HepG2 (cell line): ENCODE measurements at regions not wholly inside any gene's neighbourhood (a gene's known extent, or its start where the extent isn't known, plus 50 kb on each side); places are given as distances from the start of the nearest gene placed in this dataset.

Source experiments
- ATAC-seq: fragments of 200-7000 bp; cut with Tn5 transposase; 3 replicates; pipeline ENCODE4 v1.9.1; 2020; ENCODE audit warnings: mild to moderate bottlenecking, moderate library complexity
- BruUV-seq: library from RNA; stranded (reverse); fragments of 400-500 nt; replicated peaks from 2 replicates; lab custom pipeline; 2021; lab: Mats Ljungman, UMichigan
- CTCF ChIA-PET: fragments of 300-600 bp; formaldehyde crosslinking; extraction: SDS; loops from one replicate; lab custom pipeline; 2021; ENCODE audit warnings: low total read pairs, inconsistent platforms, low intra/inter-chr PET ratio; lab: Yijun Ruan, JAX
- POLR2A ChIA-PET: fragments of 350-600 bp; sonication (Branson Sonifier 250); formaldehyde crosslinking; loops from one replicate; lab custom pipeline; 2020; ENCODE audit warnings: antibody characterized with exemption, inconsistent platforms; lab: Yijun Ruan, JAX
- DNase-seq: peaks from one replicate; pipeline ENCODE4 v3.0.0-alpha.2; 2015; ENCODE audit warnings: low spot score
- FAIRE-seq: peaks from 3 replicates; lab custom pipeline; 2011; peaks lifted over from hg19 to GRCh38; lab: Jason Lieb, UNC
- H2AFZ ChIP-seq: one replicate; pipeline ENCODE4 v1.6.1; 2011; ENCODE audit warnings: low read length, inconsistent platforms
- H3K27ac ChIP-seq: fragments of 300-600 bp; 3 replicates; pipeline ENCODE4 v1.8.0; 2011; ENCODE audit warnings: mixed run types, mild to moderate bottlenecking, mixed read lengths, low read length, inconsistent platforms; ENCODE audit not compliant: insufficient read depth; ENCODE audit errors: extremely low read length
- H3K27me3 ChIP-seq, 2 experiments: fragments of 200-600 bp in 1 of 2; 2 replicates in 1 of 2; 3 replicates in 1 of 2; pipeline versions ENCODE4 v1.6.0 to v1.8.0; 2011; ENCODE audit warnings: low read length in 2 of 2, mild to moderate bottlenecking in 2 of 2, moderate library complexity in 2 of 2, inconsistent platforms in 1 of 2; ENCODE audit not compliant: insufficient read depth in 2 of 2, control insufficient read depth in 1 of 2
- H3K36me3 ChIP-seq, 2 experiments: fragments of 200-600 bp in 1 of 2; replicated peaks in 1 of 2; 2 replicates in 1 of 2; 3 replicates in 1 of 2; pipeline versions ENCODE4 v1.5.1 to v1.8.0; 2011; ENCODE audit warnings: low read length in 2 of 2, inconsistent platforms in 1 of 2; ENCODE audit not compliant: insufficient read depth in 2 of 2, control insufficient read depth in 1 of 2
- H3K4me1 ChIP-seq: 2 replicates; pipeline ENCODE4 v1.5.1; 2012; ENCODE audit warnings: low read length, inconsistent platforms; ENCODE audit not compliant: insufficient read depth
- H3K4me2 ChIP-seq: 2 replicates; pipeline ENCODE4 v1.6.0; 2011; ENCODE audit warnings: low read depth, low read length, inconsistent platforms
- H3K4me3 ChIP-seq, 3 experiments: fragments of 200-600 bp in 1 of 3; sonication (generic), shearing (Covaris generic) in 1 of 3; replicated peaks in 1 of 3; 2 replicates each; pipeline ENCODE4 v1.5.1; 2011 to 2016; ENCODE audit warnings: low read length in 3 of 3, inconsistent platforms in 2 of 3, low read depth in 2 of 3, mild to moderate bottlenecking in 2 of 3, control low read depth in 1 of 3, mixed read lengths in 1 of 3; ENCODE audit not compliant: insufficient read depth in 1 of 3
- H3K79me2 ChIP-seq: one replicate; pipeline ENCODE4 v1.6.1; 2011; ENCODE audit warnings: low read length, inconsistent platforms; ENCODE audit not compliant: insufficient read depth
- H3K9ac ChIP-seq: 2 replicates; pipeline ENCODE4 v1.6.0; 2011; ENCODE audit warnings: mild to moderate bottlenecking, low read depth, low read length, inconsistent platforms; ENCODE audit not compliant: insufficient read depth
- H3K9me3 ChIP-seq: 2 replicates; pipeline ENCODE4 v1.5.1; 2012; ENCODE audit warnings: mild to moderate bottlenecking, low read length
- H4K20me1 ChIP-seq: 2 replicates; pipeline ENCODE4 v1.6.0; 2011; ENCODE audit warnings: inconsistent platforms, mild to moderate bottlenecking, low read length, moderate library complexity; ENCODE audit not compliant: insufficient read depth
- HOXA3 ChIP-seq: sonication (generic); formaldehyde crosslinking; IDR thresholded peaks from 2 replicates; pipeline ENCODE4 v1.5.0; 2020; ENCODE audit warnings: missing genetic modification reagents
- KLF15 ChIP-seq: sonication (generic); formaldehyde crosslinking; IDR thresholded peaks from 2 replicates; pipeline ENCODE4 v1.8.1; 2023; ENCODE audit warnings: borderline replicate concordance, mild to moderate bottlenecking, inconsistent platforms, missing genetic modification reagents, mixed read lengths
- NFYB ChIP-seq: sonication (generic); formaldehyde crosslinking; IDR thresholded peaks from 2 replicates; pipeline ENCODE4 v1.4.0; 2020; ENCODE audit warnings: missing genetic modification reagents
- PRMT3 ChIP-seq: sonication (generic); formaldehyde crosslinking; IDR thresholded peaks from 2 replicates; pipeline ENCODE4 v1.8.1; 2022; ENCODE audit warnings: low read depth, mild to moderate bottlenecking, moderate library complexity, missing genetic modification reagents, borderline replicate concordance
- TBL1XR1 ChIP-seq: fragments of 150-350 bp; IDR thresholded peaks from 2 replicates; pipeline ENCODE4 v1.6.1; 2014; ENCODE audit warnings: borderline replicate concordance, low read length; ENCODE audit not compliant: partially characterized antibody
- ZEB1 ChIP-seq: IDR thresholded peaks from 2 replicates; pipeline ENCODE4 v1.6.1; 2012; ENCODE audit warnings: mild to moderate bottlenecking, low read depth, inconsistent platforms; ENCODE audit not compliant: insufficient replicate concordance
- ZNF180 ChIP-seq: sonication (generic); formaldehyde crosslinking; IDR thresholded peaks from 2 replicates; pipeline ENCODE4 v1.4.0; 2020; ENCODE audit warnings: low read depth, missing genetic modification reagents, borderline replicate concordance
- ZNF549 ChIP-seq: sonication (generic); formaldehyde crosslinking; IDR thresholded peaks from 2 replicates; pipeline ENCODE4 v1.5.0; 2020; ENCODE audit warnings: missing genetic modification reagents
- ZNF737 ChIP-seq: sonication (generic); formaldehyde crosslinking; IDR thresholded peaks from 2 replicates; pipeline ENCODE4 v1.5.0; 2020; ENCODE audit warnings: missing genetic modification reagents, mild to moderate bottlenecking, borderline replicate concordance
- ZNF788 ChIP-seq: sonication (generic); formaldehyde crosslinking; IDR thresholded peaks from 2 replicates; pipeline ENCODE4 v1.5.0; 2020; ENCODE audit warnings: mild to moderate bottlenecking, missing genetic modification reagents, borderline replicate concordance
- WGBS: methylation state at CpG from one replicate; pipeline ENCODE4 v1.1.6; 2017; ENCODE audit warnings: low lambda C conversion rate; 5-methylcytosine and 5-hydroxymethylcytosine counted together
- in situ Hi-C: cut with HindIII; loops from 2 replicates; pipeline ENCODE4 v1.10.0; 2017; ENCODE audit warnings: low pct_unique_long_range_greater_than_20kb; ENCODE audit not compliant: extremely low pct_ligation_motif_present
- intact Hi-C: fragments of 100-400 bp; cut with micrococcal nuclease; formaldehyde crosslinking; loops from one replicate; pipeline ENCODE4 v1.10.0; 2022; ENCODE audit not compliant: unreplicated experiment
- TF ChIP-seq, protein P1 (sequence below): sonication (generic); formaldehyde crosslinking; IDR thresholded peaks from 2 replicates; pipeline ENCODE4 v1.4.0; 2020; ENCODE audit warnings: mild to moderate bottlenecking, missing genetic modification reagents
- TF ChIP-seq, protein P2 (sequence below): sonication (generic); formaldehyde crosslinking; IDR thresholded peaks from 2 replicates; pipeline ENCODE4 v1.4.0; 2020; ENCODE audit warnings: missing genetic modification reagents
- TF ChIP-seq, protein P3 (sequence below): sonication (generic); formaldehyde crosslinking; IDR thresholded peaks from 2 replicates; pipeline ENCODE4 v1.5.0; 2020; ENCODE audit warnings: missing genetic modification reagents

DNA sequence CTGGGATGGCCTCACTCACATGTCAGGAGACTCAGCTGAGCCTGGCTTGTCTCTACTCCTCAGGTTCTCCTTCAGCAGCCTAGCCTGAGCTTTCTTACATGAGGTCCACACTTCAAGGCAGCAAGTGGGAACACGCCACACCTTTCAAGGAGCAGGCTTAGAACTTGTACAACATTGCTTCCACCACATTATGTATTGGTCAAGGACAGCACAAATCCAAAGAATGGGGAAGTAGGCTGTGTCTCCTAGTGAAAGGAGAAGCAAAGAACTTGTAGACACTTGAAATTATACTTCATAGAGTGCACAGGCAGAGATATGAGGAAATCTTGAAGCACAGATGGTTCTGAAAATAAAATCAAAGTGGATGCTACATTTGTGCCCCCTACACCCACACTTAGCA, 120.9 kb upstream of the NOCT start:
- no TSS peak for BruUV-seq
- in situ Hi-C loops (no loop called here), intact Hi-C loops (no loop called here)
- DNase-seq (no peak), ATAC-seq (no peak), FAIRE-seq (no peak)
- Histone ChIP-seq H3K4me1 (no peaks in the 10 kb centered on the region), H3K36me3 (no peaks in the 10 kb centered on the region), H3K27ac (no peak overlapping the region), H2AFZ (no peak overlapping the region), H3K79me2 (no peaks in the 10 kb centered on the region), H3K9ac (no peak overlapping the region), H3K4me2 (no peak overlapping the region), H3K4me3 (no peak overlapping the region), H3K27me3 (no peaks in the 10 kb centered on the region), H3K9me3 (no peaks in the 10 kb centered on the region), H4K20me1 (no peaks in the 10 kb centered on the region)
- CTCF ChIA-PET: no interaction called here
- TF ChIP-seq ZNF737 (CRISPR knock-in tag) (no peak), TBL1XR1 (no peak), HOXA3 (CRISPR knock-in tag) (no peak), KLF15 (CRISPR knock-in tag) (no peak), PRMT3 (no peak), ZNF788 (CRISPR knock-in tag) (no peak), ZNF549 (CRISPR knock-in tag) (no peak), ZEB1 (no peak), NFYB (no peak), ZNF180 (no peak)
- TF ChIP-seq, protein P1, sequence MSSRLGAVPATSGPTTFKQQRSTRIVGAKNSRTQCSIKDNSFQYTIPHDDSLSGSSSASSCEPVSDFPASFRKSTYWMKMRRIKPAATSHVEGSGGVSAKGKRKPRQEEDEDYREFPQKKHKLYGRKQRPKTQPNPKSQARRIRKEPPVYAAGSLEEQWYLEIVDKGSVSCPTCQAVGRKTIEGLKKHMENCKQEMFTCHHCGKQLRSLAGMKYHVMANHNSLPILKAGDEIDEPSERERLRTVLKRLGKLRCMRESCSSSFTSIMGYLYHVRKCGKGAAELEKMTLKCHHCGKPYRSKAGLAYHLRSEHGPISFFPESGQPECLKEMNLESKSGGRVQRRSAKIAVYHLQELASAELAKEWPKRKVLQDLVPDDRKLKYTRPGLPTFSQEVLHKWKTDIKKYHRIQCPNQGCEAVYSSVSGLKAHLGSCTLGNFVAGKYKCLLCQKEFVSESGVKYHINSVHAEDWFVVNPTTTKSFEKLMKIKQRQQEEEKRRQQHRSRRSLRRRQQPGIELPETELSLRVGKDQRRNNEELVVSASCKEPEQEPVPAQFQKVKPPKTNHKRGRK (CRISPR knock-in tag): no peak
- TF ChIP-seq, protein P2, sequence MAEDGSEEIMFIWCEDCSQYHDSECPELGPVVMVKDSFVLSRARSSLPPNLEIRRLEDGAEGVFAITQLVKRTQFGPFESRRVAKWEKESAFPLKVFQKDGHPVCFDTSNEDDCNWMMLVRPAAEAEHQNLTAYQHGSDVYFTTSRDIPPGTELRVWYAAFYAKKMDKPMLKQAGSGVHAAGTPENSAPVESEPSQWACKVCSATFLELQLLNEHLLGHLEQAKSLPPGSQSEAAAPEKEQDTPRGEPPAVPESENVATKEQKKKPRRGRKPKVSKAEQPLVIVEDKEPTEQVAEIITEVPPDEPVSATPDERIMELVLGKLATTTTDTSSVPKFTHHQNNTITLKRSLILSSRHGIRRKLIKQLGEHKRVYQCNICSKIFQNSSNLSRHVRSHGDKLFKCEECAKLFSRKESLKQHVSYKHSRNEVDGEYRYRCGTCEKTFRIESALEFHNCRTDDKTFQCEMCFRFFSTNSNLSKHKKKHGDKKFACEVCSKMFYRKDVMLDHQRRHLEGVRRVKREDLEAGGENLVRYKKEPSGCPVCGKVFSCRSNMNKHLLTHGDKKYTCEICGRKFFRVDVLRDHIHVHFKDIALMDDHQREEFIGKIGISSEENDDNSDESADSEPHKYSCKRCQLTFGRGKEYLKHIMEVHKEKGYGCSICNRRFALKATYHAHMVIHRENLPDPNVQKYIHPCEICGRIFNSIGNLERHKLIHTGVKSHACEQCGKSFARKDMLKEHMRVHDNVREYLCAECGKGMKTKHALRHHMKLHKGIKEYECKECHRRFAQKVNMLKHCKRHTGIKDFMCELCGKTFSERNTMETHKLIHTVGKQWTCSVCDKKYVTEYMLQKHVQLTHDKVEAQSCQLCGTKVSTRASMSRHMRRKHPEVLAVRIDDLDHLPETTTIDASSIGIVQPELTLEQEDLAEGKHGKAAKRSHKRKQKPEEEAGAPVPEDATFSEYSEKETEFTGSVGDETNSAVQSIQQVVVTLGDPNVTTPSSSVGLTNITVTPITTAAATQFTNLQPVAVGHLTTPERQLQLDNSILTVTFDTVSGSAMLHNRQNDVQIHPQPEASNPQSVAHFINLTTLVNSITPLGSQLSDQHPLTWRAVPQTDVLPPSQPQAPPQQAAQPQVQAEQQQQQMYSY (CRISPR knock-in tag): no peak
- TF ChIP-seq, protein P3, sequence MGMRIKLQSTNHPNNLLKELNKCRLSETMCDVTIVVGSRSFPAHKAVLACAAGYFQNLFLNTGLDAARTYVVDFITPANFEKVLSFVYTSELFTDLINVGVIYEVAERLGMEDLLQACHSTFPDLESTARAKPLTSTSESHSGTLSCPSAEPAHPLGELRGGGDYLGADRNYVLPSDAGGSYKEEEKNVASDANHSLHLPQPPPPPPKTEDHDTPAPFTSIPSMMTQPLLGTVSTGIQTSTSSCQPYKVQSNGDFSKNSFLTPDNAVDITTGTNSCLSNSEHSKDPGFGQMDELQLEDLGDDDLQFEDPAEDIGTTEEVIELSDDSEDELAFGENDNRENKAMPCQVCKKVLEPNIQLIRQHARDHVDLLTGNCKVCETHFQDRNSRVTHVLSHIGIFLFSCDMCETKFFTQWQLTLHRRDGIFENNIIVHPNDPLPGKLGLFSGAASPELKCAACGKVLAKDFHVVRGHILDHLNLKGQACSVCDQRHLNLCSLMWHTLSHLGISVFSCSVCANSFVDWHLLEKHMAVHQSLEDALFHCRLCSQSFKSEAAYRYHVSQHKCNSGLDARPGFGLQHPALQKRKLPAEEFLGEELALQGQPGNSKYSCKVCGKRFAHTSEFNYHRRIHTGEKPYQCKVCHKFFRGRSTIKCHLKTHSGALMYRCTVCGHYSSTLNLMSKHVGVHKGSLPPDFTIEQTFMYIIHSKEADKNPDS: no peak
- WGBS: 0% methylated on average over 1 of the region's 1 CpG
- POLR2A ChIA-PET: no interaction called here
